Left kidney (tissue), 1 donor: ENCODE measurements at regions not wholly inside any gene's neighbourhood (a gene's known extent, or its start where the extent isn't known, plus 50 kb on each side); places are given as distances from the start of the nearest gene placed in this dataset.

Experiments
- DNase-seq: peaks from one replicate; pipeline ENCODE4 v3.0.0-alpha.2; 2013

DNA sequence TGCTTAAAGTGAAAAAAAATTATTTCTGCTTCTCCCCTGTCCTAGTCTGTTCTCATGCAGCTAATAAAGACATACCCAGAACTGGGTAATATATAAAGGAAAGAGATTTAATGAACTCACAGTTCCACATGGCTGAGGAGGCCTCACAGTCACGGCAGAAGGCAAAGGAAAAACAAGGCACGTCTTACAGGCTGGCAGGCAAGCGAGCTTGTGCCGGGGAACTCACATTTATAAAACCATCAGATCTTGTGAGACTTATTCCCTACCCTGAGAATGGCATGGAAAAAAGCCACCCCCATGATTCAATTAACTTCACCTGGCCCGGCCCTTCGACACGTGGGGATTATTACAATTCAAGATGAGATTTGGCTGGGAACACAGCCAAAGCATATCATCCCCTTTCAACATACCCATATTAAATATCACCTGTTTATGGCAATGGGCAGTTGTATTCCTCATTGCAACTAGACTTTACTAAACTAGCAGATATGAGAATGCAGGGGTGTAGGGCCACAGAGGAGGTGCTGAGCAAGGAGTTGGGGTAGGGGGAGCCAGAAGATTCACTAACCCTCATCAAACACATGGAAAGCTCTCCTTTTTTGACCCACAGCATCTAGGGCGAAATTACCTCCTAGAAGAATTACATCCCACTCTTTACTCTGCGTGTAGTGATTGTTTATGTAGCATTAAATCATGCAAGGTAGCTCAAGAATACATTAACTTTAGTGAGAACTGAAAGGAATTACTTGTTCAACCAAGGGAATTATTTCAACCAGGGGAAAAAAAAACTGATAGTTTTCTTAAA is 183.3 kb upstream of the DOK6 start:
- DNase-seq = peak; percentile 33

DNA sequence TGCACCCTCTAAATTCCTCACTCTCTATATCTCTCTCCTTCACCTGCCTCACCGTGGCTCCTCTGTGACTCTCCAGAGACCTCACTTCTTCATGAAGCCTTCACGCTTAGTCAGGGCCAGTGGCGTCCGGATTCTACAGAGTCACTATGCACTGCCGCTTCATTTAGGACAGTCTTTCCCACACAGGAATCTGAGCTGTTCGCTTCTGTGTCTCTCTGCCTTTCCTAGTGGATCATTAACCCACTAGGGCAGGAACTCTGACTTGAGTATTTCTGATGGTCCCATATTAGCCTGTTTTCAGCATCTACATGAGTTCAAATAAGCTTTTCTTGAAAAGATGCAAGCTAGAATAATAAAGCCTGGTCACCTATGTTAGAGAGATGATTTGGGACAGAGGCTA is 180.2 kb upstream of the DOK6 start:
- peak; percentile 11 for DNase-seq

DNA sequence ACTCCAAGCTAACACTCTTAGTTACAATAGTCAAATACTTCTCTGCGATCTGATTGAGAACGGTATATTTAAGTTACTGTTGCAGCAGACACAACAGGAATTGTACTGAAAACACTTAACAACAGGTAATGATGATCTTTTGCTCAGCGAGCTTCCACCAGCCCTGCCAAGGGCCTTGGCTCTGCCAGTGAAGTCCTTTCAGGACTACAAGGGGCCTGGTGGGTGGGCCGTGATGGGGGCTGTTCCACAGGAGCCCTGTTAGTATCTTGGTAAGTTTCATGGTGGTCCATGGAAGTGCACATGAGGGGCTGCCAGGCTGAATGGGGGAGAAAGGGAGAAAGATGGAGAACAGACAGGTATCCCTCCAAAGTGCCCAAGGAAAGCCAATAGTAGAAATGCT is 178.6 kb upstream of the DOK6 start:
- no peak for DNase-seq

DNA sequence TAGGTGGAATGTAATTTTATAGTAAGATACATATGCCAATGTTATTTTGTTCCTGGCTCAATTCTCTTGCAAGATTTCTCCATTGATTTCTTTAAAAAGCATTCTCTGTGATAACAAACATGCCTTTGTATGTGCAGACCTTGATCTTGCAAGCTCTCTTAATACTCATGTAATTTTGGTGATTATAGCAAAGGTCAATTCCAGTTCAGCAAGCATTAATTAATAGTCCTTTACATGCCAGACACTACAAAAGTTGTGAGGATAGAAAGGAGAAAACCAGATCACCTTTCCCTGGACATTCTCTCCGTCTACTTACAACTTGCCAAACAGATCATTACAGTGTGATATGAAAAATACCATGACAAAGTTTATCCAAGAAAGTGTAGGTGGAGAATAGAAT is 173.7 kb upstream of the DOK6 start:
- no peak for DNase-seq

DNA sequence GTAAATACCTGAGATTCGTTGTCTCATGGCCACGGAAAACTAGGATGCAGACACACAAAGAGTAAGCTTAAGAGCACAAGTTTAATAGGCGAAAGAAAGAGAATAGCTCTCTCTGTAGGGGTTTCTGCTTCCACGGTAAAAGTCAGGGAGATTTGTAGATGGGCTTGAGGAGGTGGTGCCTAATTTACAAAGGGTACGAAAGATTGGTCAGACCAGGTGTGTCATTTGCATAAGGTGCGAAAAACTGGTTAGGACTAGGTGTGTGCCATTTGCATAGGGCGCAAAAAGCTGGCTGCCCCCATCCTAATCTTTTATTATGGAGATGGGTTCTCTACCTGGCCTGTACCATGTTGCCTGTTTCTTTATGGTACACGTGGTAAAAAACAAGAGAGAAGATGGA is 170.5 kb upstream of the DOK6 start:
- no peak for DNase-seq

DNA sequence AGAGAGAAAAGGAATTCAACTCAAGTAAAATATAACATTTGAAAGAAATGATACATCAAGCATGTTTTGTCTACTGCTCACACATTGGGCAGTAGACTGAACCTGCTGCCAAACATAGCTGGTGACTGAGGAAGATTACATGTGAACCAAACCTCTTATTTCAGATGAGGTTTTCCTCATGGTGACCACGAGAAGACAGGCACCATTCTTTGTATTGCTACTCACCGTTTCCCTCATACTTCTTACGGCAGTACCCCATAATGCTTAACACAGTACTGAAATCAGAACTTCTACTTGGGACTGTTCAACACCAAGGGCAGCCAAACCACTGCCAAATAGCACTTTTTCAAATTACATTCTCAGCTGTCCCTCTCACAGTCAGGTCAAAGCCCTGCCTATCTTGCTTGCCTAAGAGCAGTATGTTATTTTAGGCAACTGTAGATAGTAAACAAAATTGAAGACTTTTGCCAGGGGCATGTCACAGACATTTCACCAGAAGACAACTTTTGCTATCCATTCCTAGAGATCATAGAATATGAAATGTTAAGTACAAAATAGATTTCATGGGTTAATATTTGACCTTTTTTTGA is 167.1 kb upstream of the DOK6 start:
- DNase-seq = no peak

DNA sequence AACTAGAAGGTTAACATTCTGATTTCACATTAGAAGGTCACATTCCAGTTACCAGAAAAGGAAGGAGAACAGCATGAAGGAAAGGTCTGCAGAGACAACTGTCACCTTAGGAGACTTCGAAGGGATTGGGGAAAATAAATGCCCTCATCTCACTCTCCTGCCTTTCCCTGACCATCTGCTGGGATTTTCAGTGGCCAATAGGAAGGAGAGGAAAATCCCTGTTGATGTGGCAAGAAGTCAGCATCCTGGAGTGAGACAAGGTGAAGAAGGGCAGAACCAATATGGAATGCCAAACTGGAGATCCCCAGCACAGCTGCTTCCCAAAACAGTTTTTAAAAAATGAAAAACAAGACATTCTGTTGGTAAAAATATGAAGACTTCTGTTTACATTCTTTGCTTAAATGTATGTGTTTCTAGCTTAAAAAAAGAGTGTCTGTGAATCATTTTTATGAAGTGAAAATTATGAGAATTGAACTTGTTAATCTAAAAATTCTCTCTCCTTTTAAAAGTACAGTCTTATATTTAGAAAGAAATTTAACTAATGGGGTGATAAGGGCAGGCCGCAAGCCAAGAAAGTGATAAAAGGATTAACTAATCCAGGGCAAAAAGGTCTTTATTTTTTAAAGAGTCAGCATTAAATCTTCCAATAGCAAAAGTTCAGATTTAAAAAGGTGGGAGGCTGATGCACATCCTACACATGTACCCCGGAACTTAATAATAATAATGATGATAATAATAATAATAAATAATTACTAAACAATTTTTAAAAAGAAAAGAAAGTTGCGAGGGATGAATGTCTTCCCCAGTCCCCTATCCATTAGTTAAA is 160.6 kb upstream of the DOK6 start:
- DNase-seq = no peak

DNA sequence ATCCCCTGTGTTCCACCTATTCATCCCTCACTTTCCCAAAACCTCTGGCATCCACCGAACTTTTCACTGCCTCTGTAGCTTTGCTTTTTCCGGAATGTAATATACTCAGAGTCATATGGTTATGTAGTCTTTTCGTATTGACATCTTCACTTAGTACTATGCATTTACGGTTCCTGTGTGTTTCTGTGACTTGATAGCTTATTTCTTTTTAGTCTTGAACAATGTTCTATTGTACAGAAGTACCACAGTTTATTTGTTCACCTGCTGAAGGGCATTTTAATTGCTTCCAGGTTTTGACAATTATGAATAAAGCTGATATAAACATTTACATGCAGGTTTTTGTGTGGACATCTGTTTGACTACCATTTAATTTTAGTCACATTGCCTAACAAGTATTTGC is 154.7 kb upstream of the DOK6 start:
- DNase-seq = no peak

DNA sequence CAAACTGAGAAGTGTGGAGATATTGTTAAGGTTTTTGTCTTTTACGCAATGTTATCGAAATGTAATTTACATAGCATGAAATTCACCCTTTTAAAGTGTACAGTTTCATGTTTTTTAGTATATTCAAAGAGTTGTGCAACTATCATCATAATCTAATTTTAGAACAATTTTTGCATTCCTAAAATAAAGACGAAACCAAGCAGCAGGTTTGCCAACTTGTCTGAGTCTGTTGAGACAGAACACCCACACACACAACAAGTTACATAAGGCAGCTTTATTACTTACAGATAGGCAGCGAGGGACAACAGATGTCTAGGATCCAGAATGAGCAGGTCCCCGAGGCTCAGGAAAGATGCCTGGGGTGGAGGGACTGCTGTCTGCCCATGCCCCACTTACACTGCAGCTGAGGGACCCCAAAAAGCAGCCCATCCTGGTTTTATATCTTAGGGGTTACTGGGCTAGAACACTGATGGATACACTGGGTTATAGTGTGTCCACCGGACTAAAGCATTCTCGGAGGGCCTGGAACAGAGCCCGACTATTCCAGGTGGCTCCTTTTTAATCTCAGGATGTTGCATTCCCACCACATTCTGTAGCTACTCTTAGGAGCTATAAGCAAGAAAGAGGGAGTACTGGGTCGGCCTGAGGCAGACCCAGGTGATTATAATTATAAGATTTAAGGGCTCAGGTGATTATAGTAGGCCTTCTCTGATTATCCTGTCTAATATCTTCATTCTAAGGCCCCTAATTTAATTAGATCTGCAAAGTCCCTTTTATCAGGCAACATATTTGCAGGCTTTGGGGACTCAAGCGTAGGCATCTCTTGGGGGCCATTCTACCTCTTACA is 150.2 kb upstream of the DOK6 start:
- DNase-seq = no peak

DNA sequence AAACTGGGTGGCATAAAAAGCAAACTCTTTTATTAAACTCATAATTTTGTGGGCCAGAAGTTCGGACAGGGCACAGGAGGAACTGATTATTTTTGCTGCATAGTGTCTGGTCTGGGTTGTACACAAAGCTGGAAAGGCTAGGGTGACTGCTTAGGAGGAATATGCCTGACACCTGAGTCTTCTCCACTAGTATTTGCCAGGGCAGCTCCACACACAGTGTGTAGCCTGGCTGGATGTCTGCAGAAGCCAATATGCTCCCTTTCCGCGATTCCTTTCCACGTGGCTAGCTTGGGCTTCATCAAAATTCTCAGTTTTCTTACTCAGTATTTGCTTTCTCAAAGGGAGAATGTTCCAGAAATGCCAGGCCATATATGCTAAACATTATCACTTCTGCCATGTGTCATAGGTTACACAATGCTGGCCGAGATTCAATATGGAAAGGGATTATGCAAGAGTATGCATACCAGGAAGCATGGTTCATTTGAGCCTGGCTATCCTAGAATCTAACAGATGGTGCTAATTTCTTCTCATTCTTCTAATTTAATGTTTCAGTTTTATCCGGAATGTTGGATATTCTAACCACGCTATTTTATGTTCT is 142.7 kb upstream of the DOK6 start:
- no peak for DNase-seq

DNA sequence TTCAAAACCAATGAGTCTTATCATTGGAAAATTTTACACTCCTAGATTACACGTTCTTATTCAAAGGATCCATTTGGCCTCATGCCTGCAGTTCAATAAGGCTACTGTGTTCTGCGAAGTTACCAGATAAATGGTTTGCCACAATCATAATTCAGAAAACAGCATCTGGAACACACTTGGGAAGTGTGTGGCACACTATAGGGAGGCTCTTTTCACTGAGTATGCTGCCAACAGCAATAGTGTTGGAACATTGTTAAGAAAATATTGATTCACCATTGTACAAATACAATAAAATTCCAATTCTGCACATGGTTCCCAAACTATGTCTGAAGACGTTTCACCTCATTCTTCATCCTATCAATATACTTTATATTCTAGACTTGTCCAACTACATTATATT is 141.4 kb upstream of the DOK6 start:
- no peak for DNase-seq

DNA sequence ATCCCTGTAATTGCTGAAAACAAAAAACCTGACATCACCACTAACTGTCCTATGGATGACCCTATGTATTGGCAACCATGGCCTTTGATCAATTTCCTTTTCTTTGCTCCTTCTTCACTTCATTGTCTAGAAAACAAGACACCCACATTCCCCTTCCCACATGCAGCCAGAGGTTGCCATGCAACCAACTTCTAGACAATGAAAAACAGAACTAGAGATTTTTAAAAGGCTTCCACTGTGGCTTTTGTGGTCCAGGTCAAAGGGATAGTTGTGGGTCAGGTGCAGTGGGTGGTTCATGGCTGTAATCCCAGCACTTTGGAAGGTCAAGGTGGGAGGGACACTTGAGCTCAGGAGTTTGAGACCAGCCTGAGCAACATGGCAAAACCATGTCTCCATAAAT is 139.3 kb upstream of the DOK6 start:
- DNase-seq = no peak

DNA sequence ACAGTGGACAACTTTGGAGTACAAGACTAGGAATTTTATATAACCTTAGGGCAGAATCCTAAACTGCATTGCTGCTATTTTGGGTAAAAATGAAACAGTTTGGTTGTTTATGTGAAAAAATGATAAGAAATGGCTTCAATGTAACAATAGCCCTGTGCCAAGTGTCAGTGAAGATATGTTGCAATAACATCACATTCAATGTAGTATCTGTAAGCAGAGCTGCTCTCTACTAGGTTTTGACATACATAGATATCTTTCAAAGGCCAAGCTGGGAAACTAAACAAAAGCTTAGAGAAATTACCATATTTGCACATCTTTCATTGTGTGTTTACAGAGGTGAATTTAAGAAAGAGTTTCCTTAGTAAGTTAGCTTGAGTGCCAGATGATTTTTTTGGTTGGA is 135.0 kb upstream of the DOK6 start:
- DNase-seq = no peak

DNA sequence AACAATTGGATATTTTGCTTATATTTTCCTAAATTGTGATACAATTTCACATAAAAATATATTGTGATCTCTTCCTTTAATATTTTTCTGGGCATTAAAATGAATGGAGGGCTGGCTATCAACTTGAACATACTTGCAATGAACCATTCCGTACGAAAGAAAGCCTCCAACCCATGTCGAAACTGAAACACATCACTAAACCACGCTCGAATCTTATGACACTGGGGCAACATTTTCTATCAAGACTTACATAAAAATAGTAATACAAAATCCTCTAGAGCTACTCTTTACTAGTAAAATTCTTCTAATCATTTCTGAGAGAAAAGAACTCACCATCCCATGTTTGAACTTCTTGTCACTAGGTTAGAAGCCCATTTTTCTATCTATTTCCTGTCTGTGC is 132.8 kb upstream of the DOK6 start:
- DNase-seq = no peak

DNA sequence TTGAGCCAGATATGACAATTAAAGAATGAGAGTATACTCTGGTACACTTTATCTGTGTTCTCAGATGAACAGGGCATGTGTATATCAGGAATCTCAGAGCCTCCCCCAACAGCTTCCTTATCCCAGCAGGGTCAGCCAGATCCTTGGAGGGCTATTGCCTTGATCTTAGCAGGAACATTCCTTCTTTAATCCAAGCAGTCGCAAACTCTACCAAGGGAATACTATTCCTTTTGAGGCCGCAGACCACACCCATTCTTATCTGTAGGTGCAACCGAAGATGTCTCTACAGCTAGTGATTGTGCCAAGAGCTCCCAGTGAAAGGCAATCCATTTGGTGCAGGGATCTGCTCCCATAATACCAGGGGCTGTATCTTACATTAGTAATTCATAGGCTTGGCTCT is 118.3 kb upstream of the DOK6 start:
- DNase-seq = no peak

DNA sequence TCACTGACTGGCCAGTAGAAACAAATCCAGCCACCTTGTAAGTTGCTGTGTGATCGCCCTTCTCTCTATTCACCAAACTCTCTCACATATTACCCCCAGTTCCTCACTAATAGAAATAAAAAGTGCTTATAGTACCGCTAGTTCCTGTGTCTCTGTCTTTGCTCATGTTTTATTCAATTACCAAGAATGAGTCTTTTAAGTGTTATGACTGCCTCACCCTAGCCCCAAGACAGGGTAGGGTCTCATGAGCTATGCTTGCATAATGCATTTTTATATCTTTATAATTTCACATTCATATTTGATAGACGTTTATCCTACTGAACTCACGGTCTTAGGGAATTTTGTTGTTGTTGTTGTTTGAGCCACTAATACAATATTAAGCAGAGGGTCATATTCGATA is 109.6 kb upstream of the DOK6 start:
- DNase-seq = no peak

DNA sequence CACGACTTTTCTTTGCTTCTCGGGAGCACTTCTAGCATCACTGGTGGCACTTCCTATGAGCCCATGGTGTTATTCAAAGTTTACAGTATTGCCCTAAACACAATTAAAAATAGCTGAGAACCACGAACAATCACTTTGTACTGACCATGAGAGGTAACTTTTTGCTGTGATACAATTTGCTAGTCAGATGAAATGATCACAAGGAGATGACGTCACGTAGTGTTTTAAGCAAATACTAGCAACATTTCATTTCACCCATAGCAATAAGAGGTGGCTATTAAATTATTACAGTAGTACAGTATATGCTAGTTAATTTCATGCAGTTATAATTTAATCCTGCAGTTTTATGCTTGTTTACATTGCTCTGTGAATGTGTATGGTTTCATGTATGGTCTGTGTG is 108.9 kb upstream of the DOK6 start:
- DNase-seq = no peak

DNA sequence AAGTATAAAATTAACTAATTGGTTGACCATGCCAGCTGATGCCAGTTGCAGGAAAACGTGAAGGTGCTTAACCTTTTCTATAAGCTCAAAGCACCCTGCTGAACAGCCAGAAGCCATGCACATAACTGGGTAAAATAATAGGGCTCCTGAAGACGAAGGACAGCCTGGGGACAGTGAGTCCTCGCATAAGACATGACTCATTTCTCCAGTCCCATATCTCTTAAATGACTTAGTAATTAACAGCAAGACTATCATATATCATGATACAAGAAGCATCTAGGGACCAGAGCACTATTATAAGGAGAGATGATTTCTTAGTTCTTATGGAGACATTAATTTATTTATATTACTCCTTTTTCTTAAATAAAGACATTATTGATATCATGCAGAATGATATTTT is 100.5 kb upstream of the DOK6 start:
- no peak for DNase-seq

DNA sequence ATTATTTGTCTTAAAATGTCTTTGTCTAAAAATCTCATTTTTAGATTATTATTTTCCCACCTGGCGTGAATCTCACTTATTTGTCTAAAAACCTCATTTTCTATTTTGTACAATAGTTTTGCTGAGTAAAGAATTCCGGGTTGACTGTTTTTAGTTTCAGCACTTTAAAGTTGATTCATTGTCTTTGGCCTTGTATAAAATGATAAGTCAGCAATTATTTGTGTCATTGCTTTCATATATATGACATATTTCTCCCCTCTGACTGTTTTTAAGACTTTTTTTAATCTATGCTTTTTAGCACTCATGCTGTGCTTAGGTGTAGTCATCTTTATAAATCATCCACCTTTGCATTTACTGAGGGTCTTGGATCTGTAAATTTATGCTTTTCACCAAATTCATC is 92.1 kb upstream of the DOK6 start:
- no peak for DNase-seq

DNA sequence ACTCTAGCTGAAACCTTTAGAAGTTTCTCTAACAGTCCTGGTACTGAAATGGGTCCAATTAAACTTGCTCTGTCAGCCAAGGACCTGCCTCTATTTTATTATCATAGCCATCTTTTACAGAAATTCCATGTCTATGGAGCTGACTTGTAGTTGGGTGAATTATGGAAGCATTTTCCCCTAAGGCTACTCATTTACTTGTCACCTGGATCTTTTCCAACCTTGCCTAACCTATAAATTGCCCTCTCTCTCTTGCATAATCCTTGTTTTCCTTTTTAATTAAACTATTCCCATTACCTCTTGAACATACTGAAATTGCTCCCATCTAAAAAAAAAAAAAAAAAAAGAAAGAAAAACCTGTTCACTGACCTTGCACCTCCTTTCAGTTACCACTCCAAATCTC is 74.6 kb upstream of the DOK6 start:
- DNase-seq = no peak

DNA sequence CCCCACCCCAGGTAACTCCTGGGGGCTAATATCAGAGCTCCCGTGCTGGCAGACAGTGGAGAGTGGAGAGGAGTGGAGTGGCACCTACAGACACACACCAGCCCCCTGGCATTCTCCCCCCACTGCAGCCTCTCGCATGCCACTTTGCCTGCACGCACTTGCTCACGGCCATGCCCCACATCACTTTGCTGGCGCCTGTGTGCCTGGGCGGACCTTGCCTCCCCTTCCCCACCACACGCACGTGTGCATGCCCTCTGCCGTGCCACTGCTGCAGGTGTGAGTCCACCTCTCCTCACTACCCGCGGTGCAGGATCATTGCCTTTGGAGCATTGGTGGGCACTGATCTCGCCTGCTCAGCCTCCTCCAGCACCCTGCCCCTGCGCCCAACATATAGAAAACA is 72.6 kb upstream of the DOK6 start:
- DNase-seq = no peak

DNA sequence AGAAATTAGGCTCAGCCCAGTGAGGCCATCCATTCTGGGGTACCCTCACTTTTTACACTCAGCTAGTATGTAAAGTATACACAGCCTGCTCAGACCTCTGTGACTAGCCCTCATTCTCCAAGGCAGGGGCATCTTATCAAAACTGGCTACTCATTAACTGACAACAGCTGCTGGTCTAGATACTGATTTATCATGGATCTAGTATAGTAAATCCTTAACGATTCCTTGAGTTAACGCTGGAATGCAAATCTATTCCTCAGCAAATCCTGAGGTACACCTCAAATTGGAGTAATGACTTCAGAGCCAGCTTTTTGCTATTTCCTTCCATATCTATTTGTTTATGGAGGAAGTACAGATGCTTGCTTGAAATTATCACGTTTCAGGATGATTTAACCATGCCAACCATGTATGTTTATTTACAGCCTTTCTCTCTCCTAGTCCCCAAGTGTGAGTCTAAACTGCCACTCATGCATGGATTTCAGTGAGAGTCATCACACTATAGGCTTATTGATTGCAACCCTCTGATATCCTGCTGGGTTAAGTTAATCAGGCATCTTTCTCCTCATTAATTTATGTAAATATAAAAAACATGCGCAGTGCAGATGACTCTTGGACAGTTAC is 70.2 kb upstream of the DOK6 start:
- no peak for DNase-seq
